ENCODE measurements at regions not wholly inside any gene's neighbourhood (a gene's known extent, or its start where the extent isn't known, plus 50 kb on each side); places are given as distances from the start of the nearest gene placed in this dataset.

- TF ChIP-seq CTCF (IDR thresholded peaks at IDR 0.05; ENCODE audit: insufficient read depth, low read length, poor library complexity, severe bottlenecking) (no peak), EZH2phosphoT487 (conservative IDR thresholded peaks at IDR 0.05; ENCODE audit: low read length) (no peak)
These were observed 507.4 kb upstream of the MYT1L start for GRCh38 chr2:2838548-2838845.

Data from SU-DHL-6 (cell line).